Body of pancreas (tissue), 4 donors: ENCODE measurements at regions not wholly inside any gene's neighbourhood (a gene's known extent, or its start where the extent isn't known, plus 50 kb on each side); places are given as distances from the start of the nearest gene placed in this dataset.

Source experiments
- POLR2A ChIP-seq, 3 donors: fragments of 450-650 bp; IDR thresholded peaks; one replicate each; pipeline ENCODE4 v1.6.1; 2016; ENCODE audit warnings: antibody characterized with exemption in 3 of 3, mild to moderate bottlenecking in 2 of 3
- TF ChIP-seq, protein P1 (sequence below), 7 experiments: fragments of 450-650 bp in 4 of 7; fragments of 200-600 bp in 3 of 7; sonication (generic) in 3 of 7; IDR thresholded peaks; one replicate each; pipeline ENCODE4 v1.5.1; 2016 to 2019; ENCODE audit warnings: antibody characterized with exemption in 7 of 7

DNA sequence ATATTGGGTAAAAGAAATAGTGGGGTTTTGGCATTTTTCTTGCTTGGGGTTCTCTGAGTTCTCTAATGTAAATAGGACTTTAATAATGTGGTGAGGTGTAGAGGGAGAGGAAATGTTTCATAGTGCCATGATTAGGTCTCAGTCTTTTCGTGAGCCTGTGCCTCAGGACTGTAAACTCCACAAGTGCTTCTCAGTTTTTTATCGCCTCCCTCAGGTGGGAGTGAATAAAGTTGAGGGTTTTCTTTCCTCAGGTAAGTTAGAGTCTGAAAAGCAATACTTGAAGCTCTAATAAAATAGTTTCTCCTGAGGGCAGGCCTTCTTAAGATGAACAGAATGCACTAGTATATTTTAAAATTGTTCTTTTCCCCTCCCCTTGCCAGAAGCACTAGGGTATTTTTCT, 243.1 kb upstream of the SETBP1 start:
- TF ChIP-seq POLR2A (IDR thresholded peaks at IDR 0.05) = no peak
- TF ChIP-seq, protein P1, sequence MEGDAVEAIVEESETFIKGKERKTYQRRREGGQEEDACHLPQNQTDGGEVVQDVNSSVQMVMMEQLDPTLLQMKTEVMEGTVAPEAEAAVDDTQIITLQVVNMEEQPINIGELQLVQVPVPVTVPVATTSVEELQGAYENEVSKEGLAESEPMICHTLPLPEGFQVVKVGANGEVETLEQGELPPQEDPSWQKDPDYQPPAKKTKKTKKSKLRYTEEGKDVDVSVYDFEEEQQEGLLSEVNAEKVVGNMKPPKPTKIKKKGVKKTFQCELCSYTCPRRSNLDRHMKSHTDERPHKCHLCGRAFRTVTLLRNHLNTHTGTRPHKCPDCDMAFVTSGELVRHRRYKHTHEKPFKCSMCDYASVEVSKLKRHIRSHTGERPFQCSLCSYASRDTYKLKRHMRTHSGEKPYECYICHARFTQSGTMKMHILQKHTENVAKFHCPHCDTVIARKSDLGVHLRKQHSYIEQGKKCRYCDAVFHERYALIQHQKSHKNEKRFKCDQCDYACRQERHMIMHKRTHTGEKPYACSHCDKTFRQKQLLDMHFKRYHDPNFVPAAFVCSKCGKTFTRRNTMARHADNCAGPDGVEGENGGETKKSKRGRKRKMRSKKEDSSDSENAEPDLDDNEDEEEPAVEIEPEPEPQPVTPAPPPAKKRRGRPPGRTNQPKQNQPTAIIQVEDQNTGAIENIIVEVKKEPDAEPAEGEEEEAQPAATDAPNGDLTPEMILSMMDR (IDR thresholded peaks at IDR 0.05) = no peak
